PFSK-1 (cell line): ENCODE measurements at regions not wholly inside any gene's neighbourhood (a gene's known extent, or its start where the extent isn't known, plus 50 kb on each side); places are given as distances from the start of the nearest gene placed in this dataset.

Experiments used
- FOXP2 ChIP-seq: optimal IDR thresholded peaks from 2 replicates; pipeline ENCODE3; 2011; ENCODE audit warnings: borderline replicate concordance, control low read depth, inconsistent platforms; ENCODE audit not compliant: insufficient read depth; ENCODE audit errors: extremely low read length, extremely low read depth
- POLR2AphosphoS5 ChIP-seq: IDR thresholded peaks from 2 replicates; pipeline ENCODE4 v1.6.1; 2012; ENCODE audit warnings: low read depth, mild to moderate bottlenecking, control low read depth, low read length, moderate library complexity
- SIN3A ChIP-seq: IDR thresholded peaks from 2 replicates; pipeline ENCODE4 v1.6.1; 2012; ENCODE audit warnings: mild to moderate bottlenecking, low read length, moderate library complexity, borderline replicate concordance; ENCODE audit not compliant: insufficient read depth
- TAF1 ChIP-seq: IDR thresholded peaks from 2 replicates; pipeline ENCODE4 v1.6.1; 2012; ENCODE audit warnings: low read length, control low read depth, borderline replicate concordance; ENCODE audit not compliant: insufficient read depth
- TF ChIP-seq, protein P1 (sequence below), 2 experiments: IDR thresholded peaks; 2 replicates each; pipeline versions ENCODE4 v1.6.1 to v1.8.0; 2011 to 2012; ENCODE audit warnings: low read depth in 2 of 2, low read length in 2 of 2, control low read depth in 1 of 2, inconsistent platforms in 1 of 2, mild to moderate bottlenecking in 1 of 2, moderate library complexity in 1 of 2; ENCODE audit not compliant: insufficient read depth in 1 of 2

DNA sequence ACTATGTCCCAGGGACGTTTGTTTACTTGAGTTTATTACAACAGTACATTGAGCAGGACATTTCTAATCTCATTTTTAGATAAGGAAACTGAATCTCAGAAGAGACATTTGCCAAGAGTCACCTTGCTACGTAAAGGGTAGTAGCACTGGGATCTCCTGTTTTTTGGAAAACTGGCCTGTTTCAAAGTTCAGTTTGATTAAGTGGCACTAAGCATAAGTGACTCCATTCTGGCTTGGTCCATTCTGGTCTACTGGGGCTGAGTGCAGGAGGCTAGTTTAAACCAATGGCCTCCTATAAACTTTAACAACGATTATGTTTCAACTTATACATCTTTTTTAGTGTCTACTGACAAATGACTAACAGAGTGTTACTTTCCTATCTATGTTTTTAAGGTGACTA, 382.5 kb downstream of the ANKRD50 start:
- no peak for TF ChIP-seq FOXP2
- no peak for TF ChIP-seq POLR2AphosphoS5
- TF ChIP-seq SIN3A = no peak
- TF ChIP-seq TAF1 = no peak
- TF ChIP-seq, protein P1, sequence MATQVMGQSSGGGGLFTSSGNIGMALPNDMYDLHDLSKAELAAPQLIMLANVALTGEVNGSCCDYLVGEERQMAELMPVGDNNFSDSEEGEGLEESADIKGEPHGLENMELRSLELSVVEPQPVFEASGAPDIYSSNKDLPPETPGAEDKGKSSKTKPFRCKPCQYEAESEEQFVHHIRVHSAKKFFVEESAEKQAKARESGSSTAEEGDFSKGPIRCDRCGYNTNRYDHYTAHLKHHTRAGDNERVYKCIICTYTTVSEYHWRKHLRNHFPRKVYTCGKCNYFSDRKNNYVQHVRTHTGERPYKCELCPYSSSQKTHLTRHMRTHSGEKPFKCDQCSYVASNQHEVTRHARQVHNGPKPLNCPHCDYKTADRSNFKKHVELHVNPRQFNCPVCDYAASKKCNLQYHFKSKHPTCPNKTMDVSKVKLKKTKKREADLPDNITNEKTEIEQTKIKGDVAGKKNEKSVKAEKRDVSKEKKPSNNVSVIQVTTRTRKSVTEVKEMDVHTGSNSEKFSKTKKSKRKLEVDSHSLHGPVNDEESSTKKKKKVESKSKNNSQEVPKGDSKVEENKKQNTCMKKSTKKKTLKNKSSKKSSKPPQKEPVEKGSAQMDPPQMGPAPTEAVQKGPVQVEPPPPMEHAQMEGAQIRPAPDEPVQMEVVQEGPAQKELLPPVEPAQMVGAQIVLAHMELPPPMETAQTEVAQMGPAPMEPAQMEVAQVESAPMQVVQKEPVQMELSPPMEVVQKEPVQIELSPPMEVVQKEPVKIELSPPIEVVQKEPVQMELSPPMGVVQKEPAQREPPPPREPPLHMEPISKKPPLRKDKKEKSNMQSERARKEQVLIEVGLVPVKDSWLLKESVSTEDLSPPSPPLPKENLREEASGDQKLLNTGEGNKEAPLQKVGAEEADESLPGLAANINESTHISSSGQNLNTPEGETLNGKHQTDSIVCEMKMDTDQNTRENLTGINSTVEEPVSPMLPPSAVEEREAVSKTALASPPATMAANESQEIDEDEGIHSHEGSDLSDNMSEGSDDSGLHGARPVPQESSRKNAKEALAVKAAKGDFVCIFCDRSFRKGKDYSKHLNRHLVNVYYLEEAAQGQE (IDR thresholded peaks at IDR 0.05; ENCODE audit: insufficient read depth in 1 of 2, low read depth in 2 of 2, low read length in 2 of 2) = no peak

DNA sequence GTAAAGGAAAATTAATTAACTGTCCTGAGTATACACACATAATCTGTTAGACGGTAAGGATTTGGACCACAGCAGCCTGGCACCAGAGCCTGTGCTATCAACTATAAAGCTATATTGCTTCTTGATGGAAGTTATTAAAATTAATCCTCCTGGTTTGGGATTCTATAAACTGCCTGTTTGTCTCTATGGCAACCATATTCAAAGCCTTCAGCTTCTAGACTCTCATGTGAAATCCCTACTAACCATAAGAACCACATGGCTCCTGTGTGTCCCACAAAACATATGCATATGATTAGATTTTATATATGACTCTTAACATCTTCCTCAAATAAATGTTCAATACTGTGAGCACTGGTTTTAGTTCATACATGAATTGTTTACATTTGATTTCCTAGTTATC, 380.8 kb downstream of the ANKRD50 start:
- no peak for TF ChIP-seq FOXP2
- no peak for TF ChIP-seq SIN3A
- TF ChIP-seq, protein P1 (IDR thresholded peaks at IDR 0.05; ENCODE audit: insufficient read depth in 1 of 2, low read depth in 2 of 2, low read length in 2 of 2) = no peak
- no peak for TF ChIP-seq POLR2AphosphoS5
- TF ChIP-seq TAF1 = no peak

DNA sequence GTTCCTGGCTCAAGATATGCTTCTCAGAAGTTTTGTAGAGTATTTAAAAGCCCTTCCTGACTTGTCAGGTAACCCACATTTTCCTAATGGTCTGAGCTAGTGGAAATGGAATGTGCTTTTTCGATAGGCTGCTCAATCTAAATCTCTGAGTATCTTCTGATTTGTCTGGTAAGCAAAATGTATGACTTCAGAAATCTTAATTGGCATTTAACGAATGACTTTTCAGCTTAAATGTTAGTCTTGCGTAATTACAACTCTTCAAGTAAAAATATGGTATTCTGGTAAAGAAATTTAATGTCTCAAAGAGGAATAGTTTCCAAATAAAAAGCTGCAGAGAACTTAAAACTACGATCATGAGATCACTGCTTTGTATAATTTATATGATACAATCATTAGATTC, 379.1 kb downstream of the ANKRD50 start:
- TF ChIP-seq TAF1 (no peak), SIN3A (no peak), FOXP2 (no peak), POLR2AphosphoS5 (no peak)
- TF ChIP-seq, protein P1 (IDR thresholded peaks at IDR 0.05; ENCODE audit: insufficient read depth in 1 of 2, low read depth in 2 of 2, low read length in 2 of 2) = no peak

DNA sequence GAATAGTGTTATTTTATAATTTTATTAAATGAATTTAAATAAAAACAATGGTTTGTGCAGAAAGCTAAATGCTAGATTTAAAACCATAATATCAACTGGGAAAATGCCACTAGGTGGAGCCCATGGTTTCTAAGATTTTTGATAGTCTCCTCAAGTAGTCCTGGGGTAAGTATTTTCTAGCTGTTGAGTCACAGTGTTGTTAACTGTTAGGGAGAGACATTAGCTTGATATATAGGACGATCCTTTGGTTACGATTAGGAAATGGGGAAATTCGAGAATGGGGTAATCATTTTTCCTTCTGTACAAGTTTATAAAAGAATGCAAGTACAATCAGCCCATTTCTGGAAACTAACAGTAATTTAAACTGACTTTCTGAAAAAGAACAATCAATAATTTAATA, 378.4 kb downstream of the ANKRD50 start:
- TF ChIP-seq SIN3A = no peak
- no peak for TF ChIP-seq FOXP2
- TF ChIP-seq, protein P1 (IDR thresholded peaks at IDR 0.05; ENCODE audit: insufficient read depth in 1 of 2, low read depth in 2 of 2, low read length in 2 of 2) = no peak
- TF ChIP-seq TAF1 = no peak
- TF ChIP-seq POLR2AphosphoS5 = no peak

DNA sequence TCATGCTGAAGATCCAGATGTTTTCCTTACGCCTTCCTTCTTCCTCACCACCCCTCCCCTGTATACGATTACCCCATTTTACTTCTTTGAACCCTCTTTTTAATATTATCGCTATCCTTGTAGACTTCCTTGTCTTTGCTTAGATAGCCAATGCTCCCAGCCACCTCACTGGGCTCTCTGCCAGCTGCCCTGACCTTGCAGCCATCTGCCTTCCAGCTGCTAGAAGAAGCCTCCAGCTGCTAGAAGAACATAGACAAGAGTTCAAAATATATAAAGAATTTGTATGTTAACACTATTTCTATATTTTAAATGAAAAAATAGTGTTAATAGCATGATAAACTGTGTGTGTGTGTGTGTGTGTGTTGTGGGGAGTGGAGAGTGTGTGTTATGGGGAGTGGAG, 374.7 kb downstream of the ANKRD50 start:
- TF ChIP-seq SIN3A = no peak
- TF ChIP-seq TAF1 = no peak
